Coronary artery (tissue), 2 donors: ENCODE measurements at regions not wholly inside any gene's neighbourhood (a gene's known extent, or its start where the extent isn't known, plus 50 kb on each side); places are given as distances from the start of the nearest gene placed in this dataset.

ENCODE experiments used
- DNase-seq: peaks from one replicate; pipeline ENCODE4 v3.0.0-alpha.2; 2017; ENCODE audit warnings: low spot score
- H3K27ac ChIP-seq, 2 donors: fragments of 200-600 bp; sonication (generic); one replicate each; pipeline ENCODE4 v1.5.1; 2016 to 2019
- H3K4me3 ChIP-seq: fragments of 200-600 bp; sonication (generic); 2 replicates; pipeline ENCODE4 v1.5.1; 2016; ENCODE audit warnings: mild to moderate bottlenecking, moderate library complexity
- TF ChIP-seq, protein P1 (sequence below): fragments of 200-600 bp; sonication (generic); IDR thresholded peaks from one replicate; pipeline ENCODE4 v1.5.1; 2019; ENCODE audit warnings: antibody characterized with exemption

DNA sequence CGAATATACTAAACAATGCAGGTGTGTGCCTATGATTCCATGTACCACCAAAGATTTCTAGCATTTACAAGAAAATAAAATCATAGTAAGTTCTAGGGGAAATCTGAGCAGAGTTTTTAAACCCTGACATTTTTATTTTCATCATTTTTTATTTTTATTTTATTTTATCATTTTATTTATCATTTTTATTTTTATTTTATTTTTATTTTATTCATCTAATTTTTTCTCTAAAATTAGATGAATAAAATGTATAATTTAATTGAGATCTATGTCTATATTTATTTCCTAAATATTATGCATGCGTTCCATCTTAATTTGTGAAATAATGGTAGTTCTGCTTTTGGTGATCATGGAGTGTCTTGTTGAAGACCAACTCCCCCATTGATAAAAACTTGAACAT, 257.6 kb upstream of the DOK6 start:
- TF ChIP-seq, protein P1, sequence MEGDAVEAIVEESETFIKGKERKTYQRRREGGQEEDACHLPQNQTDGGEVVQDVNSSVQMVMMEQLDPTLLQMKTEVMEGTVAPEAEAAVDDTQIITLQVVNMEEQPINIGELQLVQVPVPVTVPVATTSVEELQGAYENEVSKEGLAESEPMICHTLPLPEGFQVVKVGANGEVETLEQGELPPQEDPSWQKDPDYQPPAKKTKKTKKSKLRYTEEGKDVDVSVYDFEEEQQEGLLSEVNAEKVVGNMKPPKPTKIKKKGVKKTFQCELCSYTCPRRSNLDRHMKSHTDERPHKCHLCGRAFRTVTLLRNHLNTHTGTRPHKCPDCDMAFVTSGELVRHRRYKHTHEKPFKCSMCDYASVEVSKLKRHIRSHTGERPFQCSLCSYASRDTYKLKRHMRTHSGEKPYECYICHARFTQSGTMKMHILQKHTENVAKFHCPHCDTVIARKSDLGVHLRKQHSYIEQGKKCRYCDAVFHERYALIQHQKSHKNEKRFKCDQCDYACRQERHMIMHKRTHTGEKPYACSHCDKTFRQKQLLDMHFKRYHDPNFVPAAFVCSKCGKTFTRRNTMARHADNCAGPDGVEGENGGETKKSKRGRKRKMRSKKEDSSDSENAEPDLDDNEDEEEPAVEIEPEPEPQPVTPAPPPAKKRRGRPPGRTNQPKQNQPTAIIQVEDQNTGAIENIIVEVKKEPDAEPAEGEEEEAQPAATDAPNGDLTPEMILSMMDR, result no peak

DNA sequence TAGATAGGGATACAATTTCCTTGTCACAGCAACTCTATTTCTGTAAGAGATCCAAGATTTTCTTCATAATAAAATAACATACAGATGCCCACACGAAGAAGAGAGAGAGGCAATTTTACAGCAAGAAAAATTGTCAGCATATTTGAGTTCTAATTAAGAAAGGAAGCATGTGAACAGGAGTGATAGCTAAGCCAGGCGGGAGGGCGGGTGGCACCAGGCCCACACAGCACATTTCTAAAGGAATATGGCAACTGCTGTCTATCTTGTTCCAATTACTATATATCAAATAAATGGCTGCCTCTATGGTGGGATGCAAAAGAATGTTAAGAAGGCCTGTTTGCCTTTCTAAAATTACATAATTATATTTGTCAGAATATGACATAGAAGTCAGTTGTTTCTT, 248.3 kb upstream of the DOK6 start:
- Histone ChIP-seq H3K27ac (no peak overlapping the region), H3K4me3 (no peak overlapping the region)
- TF ChIP-seq, protein P1, result no peak
- DNase-seq, result no peak

More for the DNA sequence above, 257.6 kb upstream of the DOK6 start:
- no peak for DNase-seq
- H3K4me3 ChIP-seq, result no peak overlapping the region
- no peak overlapping the region for H3K27ac ChIP-seq

DNA sequence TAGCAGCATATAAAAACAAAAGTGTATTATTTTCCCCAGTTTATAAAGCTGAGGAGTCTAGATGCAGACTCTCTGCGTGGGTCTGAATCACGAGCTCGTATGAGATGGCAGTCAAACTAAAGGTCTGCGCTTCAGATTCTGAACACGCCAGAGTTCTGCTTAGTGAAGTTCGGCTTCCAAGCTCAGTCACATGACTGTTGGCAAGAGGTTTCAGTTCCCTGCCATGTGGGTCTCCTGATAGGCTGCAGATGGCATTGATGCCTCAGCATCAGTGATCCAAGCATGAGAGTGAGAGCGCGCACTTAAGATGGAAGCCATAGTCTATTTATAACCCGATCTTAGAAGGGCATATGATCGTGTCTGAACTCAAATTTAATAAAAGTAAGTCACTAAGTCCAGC, 242.8 kb upstream of the DOK6 start:
- TF ChIP-seq, protein P1, result no peak
- no peak overlapping the region for H3K27ac ChIP-seq

DNA sequence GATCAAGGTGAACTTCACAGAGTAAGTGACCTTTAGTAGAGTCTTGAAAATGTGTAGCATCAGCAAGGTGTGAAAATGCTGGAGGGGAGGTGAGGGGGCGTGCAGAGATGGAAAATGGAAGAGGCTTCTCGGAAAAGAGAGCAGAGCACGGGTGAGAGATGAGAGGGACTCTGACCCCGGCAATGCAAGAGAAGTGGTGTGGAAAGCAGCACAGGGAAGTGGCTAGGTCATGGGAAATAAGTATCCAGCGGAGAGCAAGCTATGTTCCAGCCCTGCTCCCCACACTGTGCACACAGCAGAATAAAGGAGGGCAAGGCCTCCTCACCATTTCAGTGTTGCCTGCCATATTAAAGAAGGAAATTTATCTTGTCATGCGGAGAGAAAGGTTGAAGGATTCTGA, 241.7 kb upstream of the DOK6 start:
- no peak overlapping the region for H3K27ac ChIP-seq
- no peak for DNase-seq
- no peak overlapping the region for H3K4me3 ChIP-seq
- TF ChIP-seq, protein P1, result no peak

More for the DNA sequence above, 242.8 kb upstream of the DOK6 start:
- H3K4me3 ChIP-seq, result no peak overlapping the region
- DNase-seq, result no peak

DNA sequence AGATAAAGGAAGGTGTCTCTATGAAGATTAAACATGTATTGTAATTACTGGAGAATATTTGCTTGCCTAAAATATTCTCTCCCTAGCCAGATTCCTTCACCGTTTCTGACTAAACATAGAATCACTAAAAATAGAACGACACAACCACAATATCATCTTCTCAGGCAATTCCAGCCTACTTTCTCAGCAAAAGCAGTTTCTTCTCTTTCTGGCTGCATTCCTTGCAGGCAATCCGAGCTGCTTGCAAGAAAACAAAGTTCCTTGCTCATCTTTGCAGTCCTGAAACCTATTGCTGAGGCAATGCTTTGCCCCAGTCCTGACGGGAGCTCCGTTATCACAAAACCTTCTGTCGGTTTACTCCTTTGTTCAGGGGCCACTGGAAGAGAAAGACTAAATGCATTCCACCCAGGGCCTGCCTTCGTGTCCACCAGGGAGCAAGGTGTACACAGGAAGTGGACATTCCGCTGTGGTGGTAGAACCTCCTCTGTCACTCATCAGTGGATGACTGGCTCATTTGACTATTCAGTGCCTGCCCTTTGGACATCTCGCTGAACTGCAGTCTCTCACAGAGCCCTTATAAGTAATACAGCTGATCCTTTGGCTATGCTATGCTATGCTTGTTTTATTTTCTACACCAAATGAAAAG, 239.2 kb upstream of the DOK6 start:
- Histone ChIP-seq H3K4me3 (peak overlapping the region; percentile 25), H3K27ac (no peak overlapping the region)
- DNase-seq, result no peak
- TF ChIP-seq, protein P1, result no peak

DNA sequence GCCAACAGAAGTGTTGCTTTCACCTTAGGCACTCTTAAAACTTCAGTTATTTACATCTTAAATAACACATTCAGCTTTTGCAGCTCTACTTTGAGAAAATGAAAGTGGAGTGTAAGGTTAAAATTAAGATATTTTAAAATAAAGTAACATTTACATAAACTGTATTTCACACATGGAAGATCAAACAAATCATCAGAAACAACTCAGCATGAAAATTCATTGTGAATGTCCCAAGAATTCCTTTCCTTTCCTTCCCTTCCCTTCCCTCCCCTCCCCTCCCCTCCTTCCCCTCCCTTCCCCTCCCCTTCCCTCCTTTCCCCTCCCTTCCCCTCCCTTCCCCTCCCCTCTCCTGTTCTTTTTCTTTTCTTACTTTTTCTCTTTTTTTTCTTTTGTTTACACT, 238.0 kb upstream of the DOK6 start:
- TF ChIP-seq, protein P1, result no peak
- Histone ChIP-seq H3K27ac (no peak overlapping the region), H3K4me3 (no peak overlapping the region)
- no peak for DNase-seq

DNA sequence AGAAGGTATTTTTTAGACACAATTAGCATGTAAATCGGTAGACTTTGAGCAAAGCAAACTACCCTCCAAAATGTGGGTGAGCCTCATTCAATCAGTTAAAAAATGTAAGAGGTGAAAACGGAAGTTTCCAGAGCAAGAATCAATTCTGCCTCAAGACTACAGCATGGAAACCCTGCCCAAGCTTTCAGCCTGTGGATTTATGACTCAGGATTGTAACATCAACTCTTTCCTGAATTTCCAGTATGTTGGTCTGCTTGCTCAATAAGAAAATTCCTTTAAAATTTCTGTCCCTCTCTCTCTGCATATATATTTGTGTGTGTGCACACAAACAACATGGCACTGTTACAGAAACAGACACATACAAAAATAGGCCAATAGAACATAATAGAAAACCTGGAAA, 228.6 kb upstream of the DOK6 start:
- H3K4me3 ChIP-seq, result no peak overlapping the region
- no peak for DNase-seq
- TF ChIP-seq, protein P1, result no peak
- H3K27ac ChIP-seq, result no peak overlapping the region
